GM23338 (cell line): ENCODE measurements at regions not wholly inside any gene's neighbourhood (a gene's known extent, or its start where the extent isn't known, plus 50 kb on each side); places are given as distances from the start of the nearest gene placed in this dataset.

Source experiments
- CREB1 ChIP-seq: fragments of 250-450 bp; sonication (Bioruptor Pico); IDR thresholded peaks from 2 replicates; pipeline ENCODE4 v1.5.0; 2020; ENCODE audit warnings: low read depth, mild to moderate bottlenecking, moderate library complexity
- CTCF ChIP-seq, 2 experiments: fragments of 200-600 bp in 1 of 2; sonication (generic) in 1 of 2; conservative IDR thresholded peaks; 2 replicates each; pipeline versions ENCODE4 v1.5.1 to v1.6.1; 2016 to 2017; ENCODE audit warnings: antibody characterized with exemption in 2 of 2, low read depth in 2 of 2, mild to moderate bottlenecking in 2 of 2, moderate library complexity in 1 of 2
- ETS1 ChIP-seq: IDR thresholded peaks from 2 replicates; pipeline ENCODE4 v1.6.1; 2016; ENCODE audit warnings: antibody characterized with exemption
- EZH2 ChIP-seq: fragments of 200-600 bp; sonication (generic); IDR thresholded peaks from one replicate; pipeline ENCODE4 v1.8.0; 2017; ENCODE audit warnings: antibody characterized with exemption, mild to moderate bottlenecking, low read depth; ENCODE audit not compliant: unreplicated experiment
- EZH2phosphoT487 ChIP-seq: fragments of 200-600 bp; sonication (generic); IDR thresholded peaks from one replicate; pipeline ENCODE4 v1.8.1; 2018; ENCODE audit warnings: antibody characterized with exemption; ENCODE audit not compliant: unreplicated experiment
- JUNB ChIP-seq: IDR thresholded peaks from one replicate; pipeline ENCODE4 v1.6.1; 2016; ENCODE audit warnings: antibody characterized with exemption; ENCODE audit not compliant: unreplicated experiment
- POLR2AphosphoS5 ChIP-seq: IDR thresholded peaks from 2 replicates; pipeline ENCODE4 v1.6.1; 2016; ENCODE audit warnings: antibody characterized with exemption, low read depth
- REST ChIP-seq: IDR thresholded peaks from one replicate; pipeline ENCODE4 v1.6.1; 2018; ENCODE audit warnings: antibody characterized with exemption; ENCODE audit not compliant: unreplicated experiment
- ZNF114 ChIP-seq: fragments of 250-450 bp; sonication (Bioruptor Pico); IDR thresholded peaks from 2 replicates; pipeline ENCODE4 v1.5.0; 2020; ENCODE audit warnings: mild to moderate bottlenecking, moderate library complexity
- ZNF331 ChIP-seq: fragments of 250-450 bp; sonication (Bioruptor Pico); IDR thresholded peaks from 2 replicates; pipeline ENCODE4 v1.5.0; 2020; ENCODE audit warnings: low read depth, mild to moderate bottlenecking, moderate library complexity

- TF ChIP-seq CREB1 (CRISPR knock-in tag) (no peak), CTCF (conservative IDR thresholded peaks at IDR 0.05; ENCODE audit: low read depth in 2 of 2) (no peak), REST (no peak), EZH2 (no peak), POLR2AphosphoS5 (no peak), JUNB (no peak), EZH2phosphoT487 (no peak), ZNF331 (CRISPR knock-in tag) (no peak), ZNF114 (CRISPR knock-in tag) (no peak), ETS1 (no peak)
These were observed 400.6 kb downstream of the HDGFL1 start for GRCh38 chr6:22970004-22970403.
